ENCODE measurements at regions not wholly inside any gene's neighbourhood (a gene's known extent, or its start where the extent isn't known, plus 50 kb on each side); places are given as distances from the start of the nearest gene placed in this dataset.

DNA sequence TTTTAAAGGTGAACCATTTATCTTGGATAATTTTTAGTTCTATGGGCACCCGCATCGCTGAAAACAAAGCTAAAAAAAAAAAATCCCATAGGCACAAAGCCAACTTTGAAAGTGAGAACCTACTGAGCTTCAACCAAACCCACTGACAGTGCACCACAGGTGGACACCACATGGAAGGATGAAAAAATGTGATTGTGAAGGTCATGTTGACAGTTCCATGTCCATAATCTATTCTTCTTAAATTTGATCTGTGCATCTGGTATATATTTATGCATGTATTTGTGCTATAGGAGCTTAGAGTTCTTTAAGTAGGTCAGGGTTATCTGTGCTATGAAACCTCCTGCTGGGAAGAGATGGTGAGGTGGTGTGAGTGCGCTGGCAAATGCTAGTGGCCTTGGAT, 374.3 kb downstream of the SPRY1 start:
- Histone ChIP-seq H3K36me3 (ENCODE audit: insufficient read depth, low read length) (no peaks in the 10 kb centered on the region), H3K27ac (ENCODE audit: low read depth, low read length, poor library complexity, severe bottlenecking) (no peak overlapping the region), H3K9me3 (ENCODE audit: low read length) (no peaks in the 10 kb centered on the region), H3F3A (ENCODE audit: insufficient read depth, low read length) (no peaks in the 10 kb centered on the region), H4K20me1 (ENCODE audit: insufficient read depth, low read length) (no peaks in the 10 kb centered on the region), H3K79me2 (ENCODE audit: insufficient read depth, low read length) (no peaks in the 10 kb centered on the region), H3K9me2 (ENCODE audit: low read depth, low read length) (no peaks in the 10 kb centered on the region), H3K4me1 (ENCODE audit: insufficient read depth, low read length, severe bottlenecking) (peaks cover 4% of the 10 kb centered on the region), H3K4me3 (ENCODE audit: low read depth, low read length, poor library complexity, severe bottlenecking) (no peak overlapping the region), H2AFZ (ENCODE audit: low read length) (no peak overlapping the region), H3K9ac (ENCODE audit: low read length) (no peak overlapping the region), H3K27me3 (ENCODE audit: insufficient read depth, low read length) (no peaks in the 10 kb centered on the region), H3K4me2 (ENCODE audit: low read length) (no peak overlapping the region)
- TF ChIP-seq EZH2 (IDR thresholded peaks at IDR 0.05; ENCODE audit: borderline replicate concordance, low read length): no peak
- TF ChIP-seq, protein P1, sequence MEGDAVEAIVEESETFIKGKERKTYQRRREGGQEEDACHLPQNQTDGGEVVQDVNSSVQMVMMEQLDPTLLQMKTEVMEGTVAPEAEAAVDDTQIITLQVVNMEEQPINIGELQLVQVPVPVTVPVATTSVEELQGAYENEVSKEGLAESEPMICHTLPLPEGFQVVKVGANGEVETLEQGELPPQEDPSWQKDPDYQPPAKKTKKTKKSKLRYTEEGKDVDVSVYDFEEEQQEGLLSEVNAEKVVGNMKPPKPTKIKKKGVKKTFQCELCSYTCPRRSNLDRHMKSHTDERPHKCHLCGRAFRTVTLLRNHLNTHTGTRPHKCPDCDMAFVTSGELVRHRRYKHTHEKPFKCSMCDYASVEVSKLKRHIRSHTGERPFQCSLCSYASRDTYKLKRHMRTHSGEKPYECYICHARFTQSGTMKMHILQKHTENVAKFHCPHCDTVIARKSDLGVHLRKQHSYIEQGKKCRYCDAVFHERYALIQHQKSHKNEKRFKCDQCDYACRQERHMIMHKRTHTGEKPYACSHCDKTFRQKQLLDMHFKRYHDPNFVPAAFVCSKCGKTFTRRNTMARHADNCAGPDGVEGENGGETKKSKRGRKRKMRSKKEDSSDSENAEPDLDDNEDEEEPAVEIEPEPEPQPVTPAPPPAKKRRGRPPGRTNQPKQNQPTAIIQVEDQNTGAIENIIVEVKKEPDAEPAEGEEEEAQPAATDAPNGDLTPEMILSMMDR (IDR thresholded peaks at IDR 0.05; ENCODE audit: low read length): no peak

- Histone ChIP-seq H3F3A (ENCODE audit: insufficient read depth, low read length) (no peaks in the 10 kb centered on the region), H3K36me3 (ENCODE audit: insufficient read depth, low read length) (no peaks in the 10 kb centered on the region), H3K9me2 (ENCODE audit: low read depth, low read length) (no peaks in the 10 kb centered on the region), H3K4me2 (ENCODE audit: low read length) (peak overlapping the region; percentile 23; the same call in 1 of the 2 replicates), H3K9ac (ENCODE audit: low read length) (peak overlapping the region; percentile 40; the same call in 1 of the 2 replicates), H2AFZ (ENCODE audit: low read length) (no peak overlapping the region; the same call in 1 of the 2 replicates), H3K9me3 (ENCODE audit: low read length) (no peaks in the 10 kb centered on the region), H3K4me1 (ENCODE audit: insufficient read depth, low read length, severe bottlenecking) (peaks cover 23% of the 10 kb centered on the region), H4K20me1 (ENCODE audit: insufficient read depth, low read length) (no peaks in the 10 kb centered on the region), H3K4me3 (ENCODE audit: low read depth, low read length, poor library complexity, severe bottlenecking) (no peak overlapping the region), H3K27ac (ENCODE audit: low read depth, low read length, poor library complexity, severe bottlenecking) (peak overlapping the region; percentile 76), H3K79me2 (ENCODE audit: insufficient read depth, low read length) (no peaks in the 10 kb centered on the region), H3K27me3 (ENCODE audit: insufficient read depth, low read length) (no peaks in the 10 kb centered on the region)
- TF ChIP-seq, protein P1 (IDR thresholded peaks at IDR 0.05; ENCODE audit: low read length): peak; percentile 26
- TF ChIP-seq EZH2 (IDR thresholded peaks at IDR 0.05; ENCODE audit: borderline replicate concordance, low read length): no peak
These were observed 379.7 kb downstream of the SPRY1 start for GRCh38 chr4:123776267-123776666.

DNA sequence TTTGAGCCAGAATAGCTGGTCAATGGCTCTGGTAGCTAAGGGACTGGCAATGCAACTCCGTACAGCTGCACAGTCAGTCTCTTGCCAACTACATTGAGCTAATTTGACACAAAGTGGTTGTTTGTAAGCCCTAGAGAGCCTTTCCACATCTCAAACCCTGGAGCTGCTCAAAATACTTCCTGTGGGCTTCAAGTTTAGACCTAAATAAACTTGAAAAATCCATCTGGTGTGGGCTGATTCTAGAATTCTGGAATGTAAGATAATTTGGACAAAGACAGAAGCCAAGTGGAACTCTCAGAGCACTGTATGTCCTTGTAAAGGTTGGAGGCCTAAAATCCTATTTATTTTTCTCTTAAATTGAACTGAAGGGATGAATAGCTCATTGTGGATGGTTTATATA, 380.8 kb downstream of the SPRY1 start:
- Histone ChIP-seq H3K79me2 (ENCODE audit: insufficient read depth, low read length) (no peaks in the 10 kb centered on the region), H3K27me3 (ENCODE audit: insufficient read depth, low read length) (no peaks in the 10 kb centered on the region), H3K9ac (ENCODE audit: low read length) (no peak overlapping the region), H3K4me3 (ENCODE audit: low read depth, low read length, poor library complexity, severe bottlenecking) (no peak overlapping the region), H3F3A (ENCODE audit: insufficient read depth, low read length) (no peaks in the 10 kb centered on the region), H3K4me1 (ENCODE audit: insufficient read depth, low read length, severe bottlenecking) (peaks cover 23% of the 10 kb centered on the region), H3K27ac (ENCODE audit: low read depth, low read length, poor library complexity, severe bottlenecking) (peak overlapping the region; percentile 76), H3K36me3 (ENCODE audit: insufficient read depth, low read length) (no peaks in the 10 kb centered on the region), H3K9me3 (ENCODE audit: low read length) (no peaks in the 10 kb centered on the region), H4K20me1 (ENCODE audit: insufficient read depth, low read length) (no peaks in the 10 kb centered on the region), H3K4me2 (ENCODE audit: low read length) (no peak overlapping the region), H3K9me2 (ENCODE audit: low read depth, low read length) (no peaks in the 10 kb centered on the region), H2AFZ (ENCODE audit: low read length) (0 out of 2 replicates have a peak overlapping the region, but pooled peaks have one; percentile 71)
- TF ChIP-seq EZH2 (IDR thresholded peaks at IDR 0.05; ENCODE audit: borderline replicate concordance, low read length): no peak
- TF ChIP-seq, protein P1 (IDR thresholded peaks at IDR 0.05; ENCODE audit: low read length): no peak
